ENCODE measurements at regions not wholly inside any gene's neighbourhood (a gene's known extent, or its start where the extent isn't known, plus 50 kb on each side); places are given as distances from the start of the nearest gene placed in this dataset.
"Not testable (repeated sequence)": the region's sequence is repeated elsewhere in the genome, so short reads cannot be mapped to it uniquely, and the experiment has no call there.

GRCh38 chr10:130263289-130263688, 127.1 kb downstream of the GLRX3 start:
- DNase-seq, result no peak

DNA sequence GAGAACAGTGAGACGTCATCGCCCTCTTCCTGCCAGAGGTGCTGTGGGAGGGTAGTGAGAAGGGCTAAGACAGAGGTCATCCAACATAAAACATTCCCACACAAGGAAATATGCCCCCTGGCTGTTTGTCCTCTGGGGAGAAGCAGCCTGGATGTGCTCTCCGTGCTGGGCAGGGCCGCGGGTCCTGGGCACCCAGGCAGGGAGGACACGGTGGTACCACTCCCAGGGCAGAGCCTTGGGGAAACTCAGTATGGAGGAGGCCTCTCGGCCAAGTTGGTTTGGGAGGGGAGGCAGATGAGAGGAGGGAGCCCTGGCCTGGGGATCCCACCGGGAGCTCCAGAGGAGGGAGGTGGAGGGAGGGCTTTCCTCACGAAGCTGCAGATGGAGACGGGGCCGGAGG, 129.4 kb downstream of the GLRX3 start:
- DNase-seq, result no peak

DNA sequence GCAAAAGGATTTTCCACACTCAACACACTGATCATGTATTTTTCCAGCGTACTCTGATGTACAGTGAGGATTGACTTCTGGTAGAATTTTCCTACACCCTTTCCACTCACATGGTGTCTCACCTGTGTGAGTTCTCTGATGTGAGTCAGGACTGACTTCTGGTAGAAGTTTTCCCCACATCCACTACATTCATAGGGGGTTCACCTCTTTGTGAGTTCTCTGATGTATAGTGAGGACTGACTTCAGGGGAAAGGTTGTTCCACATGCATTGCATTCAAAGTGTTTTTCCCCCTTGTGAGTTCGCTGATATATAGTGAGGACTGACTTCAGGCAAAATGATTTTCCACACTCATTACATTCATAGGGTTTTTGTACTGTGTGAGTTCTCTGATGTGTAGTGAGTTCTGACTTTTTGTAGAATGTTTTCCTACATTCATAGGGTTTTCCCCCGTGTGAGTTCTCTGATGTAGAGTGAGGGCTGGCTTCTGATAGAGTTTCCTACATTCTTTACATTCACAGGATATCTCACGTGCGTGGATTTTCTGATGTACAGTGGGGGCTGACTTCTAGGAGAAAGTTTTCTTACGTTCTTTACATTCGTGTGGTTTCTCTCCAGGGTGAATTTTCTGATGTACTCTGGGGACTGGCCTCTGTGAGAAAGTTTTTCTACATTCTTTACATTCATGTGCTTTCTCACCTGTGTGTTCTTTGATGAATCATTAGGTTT, 146.5 kb downstream of the GLRX3 start:
- DNase-seq, result no peak

DNA sequence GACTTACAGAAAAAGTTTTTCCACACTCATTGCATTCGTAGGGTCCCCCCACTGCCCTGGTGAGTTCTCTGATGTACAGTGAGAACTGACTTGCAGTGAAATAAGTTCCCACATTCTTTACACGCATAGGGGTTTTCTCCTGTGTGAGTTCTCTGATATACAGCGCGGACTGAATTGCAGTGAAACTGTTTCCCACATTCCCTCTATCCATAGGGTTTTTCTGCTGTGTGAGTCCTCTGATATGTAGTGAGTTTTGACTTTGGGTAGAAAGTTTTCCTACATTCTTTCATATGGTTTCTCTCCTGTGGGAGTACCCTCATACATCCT, 147.0 kb downstream of the GLRX3 start:
- no peak for DNase-seq

- DNase-seq, result not testable (repeated sequence)
Measured at GRCh38 chr10:130295761-130296160, 159.6 kb downstream of the GLRX3 start.

DNA sequence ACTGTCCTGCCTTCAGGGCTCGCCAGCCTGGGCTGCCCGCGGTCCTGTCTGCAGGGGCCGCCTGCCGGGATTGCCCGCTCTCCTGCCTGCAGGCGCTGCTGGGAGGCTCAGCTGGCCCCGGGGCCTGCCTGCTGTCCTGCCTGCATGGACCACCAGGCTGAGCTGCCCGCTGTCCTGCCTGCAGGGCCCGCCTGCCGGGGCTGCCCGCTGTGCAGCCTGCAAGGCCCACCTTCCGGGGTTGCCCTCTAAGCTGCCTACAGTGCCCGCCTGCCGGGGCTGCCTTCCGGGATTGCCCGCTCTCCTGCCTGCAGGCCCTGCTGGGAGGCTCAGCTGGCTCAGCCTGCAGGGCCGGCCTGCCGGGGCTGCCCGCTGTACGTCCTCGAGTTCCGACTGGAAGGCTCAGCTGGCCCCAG, 164.4 kb downstream of the GLRX3 start:
- no peak for DNase-seq

DNA sequence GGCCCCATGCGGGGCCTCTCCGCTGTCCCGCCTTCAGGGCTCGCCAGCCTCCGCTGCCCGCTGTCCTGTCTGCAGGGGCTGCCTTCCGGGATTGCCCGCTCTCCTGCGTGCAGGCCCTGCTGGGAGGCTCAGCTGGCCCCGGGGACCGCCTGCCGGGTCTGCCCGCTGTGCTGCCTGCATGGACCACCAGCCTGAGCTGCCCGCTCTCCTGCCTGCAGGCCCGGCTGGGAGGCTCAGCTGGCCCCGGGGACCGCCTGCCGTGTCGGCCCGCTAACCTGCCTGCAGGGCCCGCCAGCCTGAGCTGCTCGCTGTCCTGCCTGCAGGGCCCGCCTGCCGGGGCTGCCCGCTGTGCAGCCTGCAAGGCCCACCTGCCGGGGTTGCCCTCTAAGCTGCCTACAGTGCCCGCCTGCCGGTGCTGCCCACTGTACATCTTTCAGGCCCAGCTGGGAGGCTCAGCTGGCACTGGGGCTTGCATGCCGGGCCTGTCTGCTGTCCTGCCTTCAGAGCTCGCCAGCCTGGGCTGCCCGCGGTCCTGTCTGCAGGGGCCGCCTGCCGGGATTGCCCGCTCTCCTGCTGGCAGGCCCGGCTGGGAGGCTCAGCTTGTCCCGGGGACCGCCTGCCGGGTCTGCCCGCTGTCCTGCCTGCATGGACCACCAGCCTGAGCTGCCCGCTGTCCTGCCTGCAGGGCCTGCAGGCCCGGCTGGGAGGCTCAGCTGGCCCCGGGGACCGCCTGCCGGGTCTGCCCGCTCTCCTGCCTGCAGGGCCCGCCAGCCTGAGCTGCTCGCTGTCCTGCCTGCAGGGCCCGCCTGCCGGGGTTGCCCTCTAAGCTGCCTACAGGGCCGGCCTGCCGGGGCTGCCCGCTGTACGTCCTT, 165.1 kb downstream of the GLRX3 start:
- DNase-seq, result peak; percentile 3

DNA sequence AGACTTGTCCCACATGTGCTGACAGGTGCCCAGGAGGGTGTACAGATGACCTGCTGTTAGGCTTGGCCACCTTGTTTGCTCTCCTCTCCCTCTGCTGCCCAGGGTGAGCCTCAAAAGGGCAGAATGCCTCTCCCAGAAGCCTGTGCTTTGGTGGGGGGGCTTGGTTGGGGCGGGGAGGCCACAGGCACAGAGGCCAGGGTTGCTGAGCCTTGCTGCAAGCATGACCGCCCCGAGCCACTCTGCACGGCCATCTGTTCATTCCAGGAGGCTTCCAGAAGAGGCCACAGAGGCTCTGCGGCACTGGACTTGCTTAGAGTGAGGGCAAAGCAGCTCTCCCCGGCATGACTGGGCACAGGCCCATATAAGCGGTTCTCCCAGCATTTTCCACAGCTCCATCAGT, 190.8 kb downstream of the GLRX3 start:
- no peak for DNase-seq

GRCh38 chr10:130329792-130330191, 193.6 kb downstream of the GLRX3 start:
- DNase-seq, result no peak

GRCh38 chr10:130333185-130333584, 197.0 kb downstream of the GLRX3 start:
- DNase-seq, result no peak

- no peak for DNase-seq
Measured at GRCh38 chr10:130335336-130335735, 199.1 kb downstream of the GLRX3 start.

- DNase-seq, result no peak
Measured at GRCh38 chr10:130336617-130337304, 200.6 kb downstream of the GLRX3 start.

DNA sequence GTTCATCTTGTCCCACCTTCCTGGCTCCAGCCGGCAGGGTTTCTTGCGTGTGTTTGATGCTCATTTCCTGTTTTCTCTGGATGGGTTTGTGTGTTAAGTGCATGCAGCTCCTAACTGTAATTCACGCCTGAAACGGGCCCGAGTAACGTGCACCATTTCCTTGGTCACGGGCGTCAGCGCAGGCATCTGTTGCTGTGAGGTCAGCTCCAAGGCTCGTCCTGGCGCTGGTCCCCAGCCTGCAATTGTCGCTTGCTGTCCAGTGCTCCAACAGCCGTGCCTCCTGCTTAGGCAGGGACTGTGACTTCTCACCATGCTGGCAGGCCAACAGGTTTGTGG, 201.1 kb downstream of the GLRX3 start:
- DNase-seq, result no peak

DNA sequence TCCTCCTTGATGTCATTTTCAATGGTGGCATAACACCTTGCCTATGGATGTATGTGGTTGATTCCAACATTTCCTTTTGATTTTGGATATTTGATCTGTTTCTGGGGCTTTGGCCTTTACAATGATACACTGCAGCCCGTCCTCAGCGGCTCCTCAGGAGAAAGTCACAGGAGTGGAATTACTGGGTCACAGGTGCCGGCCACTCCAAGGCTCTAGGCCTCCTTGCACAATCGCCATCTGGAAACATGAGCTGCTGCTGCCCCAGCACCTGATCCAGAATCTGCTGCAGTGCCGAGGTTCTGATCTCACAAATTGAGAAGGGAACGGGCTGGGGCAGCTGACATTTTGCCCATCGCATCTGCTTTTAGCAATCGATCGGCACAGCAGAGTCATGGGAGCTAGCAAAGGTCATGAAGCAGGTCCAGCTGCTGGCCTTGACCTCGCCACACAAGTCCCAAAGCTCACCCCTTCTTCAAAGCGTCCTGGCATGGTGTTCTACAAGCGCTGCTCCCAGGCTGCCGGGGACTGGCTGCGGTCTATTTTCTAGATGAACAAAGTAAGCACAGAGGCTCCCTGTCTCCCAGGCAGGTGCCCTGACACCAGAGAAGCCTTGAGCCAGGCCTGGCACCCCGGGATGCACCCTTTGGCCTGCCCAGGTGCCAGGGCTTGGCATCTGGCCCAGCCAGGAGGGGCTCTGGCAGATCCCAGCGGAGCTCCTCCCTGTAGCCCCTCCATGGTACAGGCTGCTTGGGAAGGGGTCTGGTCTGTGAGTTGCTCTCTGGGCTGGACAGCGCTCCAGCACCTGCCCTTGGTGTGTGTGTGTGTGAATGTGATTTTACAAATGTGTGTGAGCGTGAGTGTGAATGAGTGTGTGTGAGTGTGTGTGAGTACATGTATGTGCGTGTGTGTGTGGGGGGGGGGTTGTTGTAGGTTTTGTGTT, 201.8 kb downstream of the GLRX3 start:
- no peak for DNase-seq

- no peak for DNase-seq
Measured at GRCh38 chr10:130338636-130339024, 202.4 kb downstream of the GLRX3 start.

DNA sequence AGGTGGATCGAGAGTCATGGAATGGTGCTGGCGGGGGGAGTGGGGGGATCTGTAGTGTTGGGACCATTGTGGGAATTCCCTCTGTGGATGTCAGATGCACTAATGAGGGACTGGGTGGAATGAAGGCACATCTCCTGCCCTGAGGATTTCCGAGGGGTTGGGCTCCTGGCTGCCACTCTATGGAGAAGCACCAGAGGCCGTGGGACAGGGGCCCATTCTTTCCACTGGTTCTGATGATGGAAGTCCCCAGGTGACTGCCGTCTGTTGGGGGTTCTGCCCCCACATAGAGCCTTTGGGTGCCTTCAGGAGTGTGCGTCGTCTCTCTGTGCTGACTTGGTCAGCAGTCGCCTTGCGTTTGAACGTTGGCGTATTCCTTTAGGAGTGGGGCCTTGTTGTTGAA, 202.9 kb downstream of the GLRX3 start:
- DNase-seq, result no peak

DNA sequence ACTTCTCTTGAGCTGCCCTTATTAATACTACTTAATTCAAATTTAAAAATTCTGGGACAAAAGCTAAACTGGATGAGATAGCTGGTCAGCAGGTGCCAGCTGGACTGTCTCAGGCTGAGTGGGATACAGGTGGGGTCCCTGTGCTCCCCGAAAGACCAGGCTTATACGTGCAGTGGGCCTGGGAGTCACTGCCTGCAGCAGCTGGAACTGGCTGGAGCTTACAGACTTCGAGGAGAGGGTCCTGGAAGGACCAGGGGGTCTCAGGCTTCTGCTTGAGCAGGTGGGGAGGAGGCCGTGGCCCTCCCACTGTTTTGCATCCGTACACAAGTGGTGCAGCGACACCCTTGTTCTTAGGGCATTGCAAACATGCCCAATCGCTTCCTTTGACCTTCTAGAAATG, 203.7 kb downstream of the GLRX3 start:
- no peak for DNase-seq

GRCh38 chr10:130340816-130341215, 204.6 kb downstream of the GLRX3 start:
- DNase-seq, result no peak

DNA sequence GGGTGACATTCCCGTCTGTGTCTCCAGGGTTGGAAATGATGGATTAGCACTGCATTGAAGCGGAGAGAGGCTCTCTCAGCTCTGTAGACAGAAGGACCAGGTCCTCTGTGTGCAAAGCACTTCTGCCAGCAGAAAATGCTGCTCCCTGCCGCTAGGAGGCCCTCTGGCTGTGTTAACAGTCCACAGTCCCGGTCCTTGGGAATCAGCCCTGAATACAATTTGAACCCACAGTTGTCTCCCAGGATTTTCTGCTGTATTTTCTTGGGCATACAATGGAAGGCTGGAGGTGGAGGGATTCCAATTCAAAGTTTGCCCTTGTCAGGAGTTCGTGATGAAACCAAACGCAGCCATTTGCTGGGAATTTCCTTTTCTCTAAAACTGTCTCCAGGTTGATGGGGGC, 205.2 kb downstream of the GLRX3 start:
- no peak for DNase-seq

- no peak for DNase-seq
Measured at GRCh38 chr10:130345728-130346127, 209.5 kb downstream of the GLRX3 start.

- DNase-seq, result no peak
Measured at GRCh38 chr10:130350996-130351395, 214.8 kb downstream of the GLRX3 start.

DNA sequence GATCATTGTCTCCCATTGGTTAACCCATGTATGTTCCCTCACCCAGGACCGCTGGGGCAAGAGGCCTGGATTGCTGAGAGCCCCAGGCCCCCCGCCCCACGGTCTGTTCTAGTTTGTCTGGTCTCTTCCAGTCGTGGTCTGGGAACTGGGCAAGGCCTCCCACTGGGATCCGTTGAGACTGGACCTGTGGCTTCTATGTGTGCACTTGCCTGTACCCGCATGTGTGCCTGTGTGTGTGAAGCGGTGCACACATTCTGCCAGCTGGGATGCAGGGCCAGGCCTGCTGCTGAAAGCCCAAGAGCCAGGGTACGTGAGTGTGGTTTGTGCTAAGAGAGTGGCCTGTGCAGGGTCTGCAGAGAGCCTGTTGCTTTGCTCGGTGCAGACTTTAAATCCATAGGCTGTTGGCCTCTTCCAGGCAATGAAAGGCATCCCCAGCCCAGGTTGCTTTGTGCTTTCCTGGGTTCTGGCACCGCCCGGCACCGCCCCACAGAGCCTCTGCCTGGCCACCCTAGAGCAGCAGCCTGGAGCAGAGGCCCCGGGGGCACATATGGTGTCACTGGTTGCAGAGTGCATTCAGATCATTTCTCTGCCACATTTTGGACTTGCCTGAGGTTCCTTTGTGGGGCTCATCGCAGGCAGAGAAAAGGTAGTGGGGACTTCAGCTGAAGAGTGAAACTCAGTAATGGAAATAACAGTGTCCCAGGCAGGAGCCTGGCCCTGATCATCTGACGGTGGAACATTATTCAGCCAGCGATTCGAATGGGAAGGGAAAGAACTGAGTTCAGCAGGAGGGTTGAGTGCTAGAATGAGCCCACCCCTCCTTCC, 215.5 kb downstream of the GLRX3 start:
- no peak for DNase-seq

All from NCI-H524 treated with DMSO at 0.1 percent for 48 hours (cell line).